ENCODE measurements at regions not wholly inside any gene's neighbourhood (a gene's known extent, or its start where the extent isn't known, plus 50 kb on each side); places are given as distances from the start of the nearest gene placed in this dataset.

DNA sequence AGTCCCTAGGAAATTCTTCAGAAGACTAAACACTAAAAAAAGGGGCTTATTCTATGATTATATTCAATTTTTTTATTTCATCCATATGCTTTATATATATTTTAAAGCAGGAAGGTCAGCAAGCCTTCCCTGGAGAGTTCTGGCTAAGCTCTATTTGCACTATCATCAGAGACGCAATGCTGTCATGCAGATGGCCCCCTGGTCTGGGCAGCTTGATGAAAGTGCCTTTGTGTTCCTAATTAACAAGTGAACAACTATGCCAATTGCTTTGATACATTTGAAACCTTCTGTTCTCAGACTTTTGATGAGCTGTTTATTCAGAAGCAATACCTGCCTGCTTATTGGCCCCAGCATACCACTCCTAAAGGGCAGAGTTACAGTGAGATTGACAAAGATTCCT lies 1344.6 kb downstream of the OLFM4 start:
- Histone ChIP-seq H3K4me1 (ENCODE audit: insufficient read depth, low read length) (no peaks in the 10 kb centered on the region), H3K36me3 (ENCODE audit: insufficient read depth, low read length) (no peaks in the 10 kb centered on the region), H3K79me2 (ENCODE audit: insufficient read depth, low read length) (no peaks in the 10 kb centered on the region), H3K27me3 (ENCODE audit: insufficient read depth, low read length) (no peaks in the 10 kb centered on the region), H3K4me2 (ENCODE audit: low read length) (no peak overlapping the region), H3K4me3 (ENCODE audit: insufficient read depth, low read depth, low read length) (no peak overlapping the region), H3K9ac (ENCODE audit: low read length) (no peak overlapping the region), H3K27ac (ENCODE audit: low read depth, low read length) (no peak overlapping the region), H4K20me1 (ENCODE audit: insufficient read depth, low read length) (no peaks in the 10 kb centered on the region), H2AFZ (ENCODE audit: low read depth, low read length) (no peak overlapping the region), H3K9me3 (ENCODE audit: insufficient read depth, low read depth, low read length) (no peaks in the 10 kb centered on the region)
- H3K9me3 Mint-ChIP-seq (ENCODE audit: unreplicated experiment): peaks cover 3% of the 10 kb centered on the region
- no peaks in the 10 kb centered on the region for H3K36me3 Mint-ChIP-seq (ENCODE audit: low read depth, unreplicated experiment)
- DNase-seq (ENCODE audit: low read depth) (no peak), FAIRE-seq (no peak)
- no peak overlapping the region for H3K4me3 Mint-ChIP-seq (ENCODE audit: unreplicated experiment)
- no peak overlapping the region for H3K27ac Mint-ChIP-seq (ENCODE audit: unreplicated experiment)
- H3K27me3 Mint-ChIP-seq (ENCODE audit: low read depth, unreplicated experiment): no peaks in the 10 kb centered on the region
- H3K4me1 Mint-ChIP-seq (ENCODE audit: low read depth, unreplicated experiment): peaks cover 9% of the 10 kb centered on the region
- no peak for TF ChIP-seq EZH2 (IDR thresholded peaks at IDR 0.05; ENCODE audit: insufficient read depth, low read length)
- TF ChIP-seq CTCF (IDR thresholded peaks at IDR 0.05; ENCODE audit: insufficient read depth, low read depth, low read length): no peak

- DNase-seq (ENCODE audit: low read depth): no peak
- Histone ChIP-seq H2AFZ (ENCODE audit: low read depth, low read length) (no peak overlapping the region), H3K4me3 (ENCODE audit: insufficient read depth, low read depth, low read length) (no peak overlapping the region), H3K9me3 (ENCODE audit: insufficient read depth, low read depth, low read length) (no peaks in the 10 kb centered on the region), H3K4me1 (ENCODE audit: insufficient read depth, low read length) (no peaks in the 10 kb centered on the region), H3K79me2 (ENCODE audit: insufficient read depth, low read length) (no peaks in the 10 kb centered on the region), H3K4me2 (ENCODE audit: low read length) (no peak overlapping the region), H4K20me1 (ENCODE audit: insufficient read depth, low read length) (no peaks in the 10 kb centered on the region), H3K27ac (ENCODE audit: low read depth, low read length) (no peak overlapping the region), H3K36me3 (ENCODE audit: insufficient read depth, low read length) (no peaks in the 10 kb centered on the region), H3K9ac (ENCODE audit: low read length) (no peak overlapping the region), H3K27me3 (ENCODE audit: insufficient read depth, low read length) (no peaks in the 10 kb centered on the region)
- no peak for TF ChIP-seq EZH2 (IDR thresholded peaks at IDR 0.05; ENCODE audit: insufficient read depth, low read length)
- TF ChIP-seq CTCF (IDR thresholded peaks at IDR 0.05; ENCODE audit: insufficient read depth, low read depth, low read length): no peak
- FAIRE-seq: no peak
- H3K27me3 Mint-ChIP-seq (ENCODE audit: low read depth, unreplicated experiment): no peaks in the 10 kb centered on the region
- H3K9me3 Mint-ChIP-seq (ENCODE audit: unreplicated experiment): peaks cover 6% of the 10 kb centered on the region
- peaks cover 5% of the 10 kb centered on the region for H3K4me1 Mint-ChIP-seq (ENCODE audit: low read depth, unreplicated experiment)
- H3K27ac Mint-ChIP-seq (ENCODE audit: unreplicated experiment): no peak overlapping the region
- peaks cover 3% of the 10 kb centered on the region for H3K36me3 Mint-ChIP-seq (ENCODE audit: low read depth, unreplicated experiment)
- no peak overlapping the region for H3K4me3 Mint-ChIP-seq (ENCODE audit: unreplicated experiment)
Measured at GRCh38 chr13:54379461-54379860, 1350.8 kb downstream of the OLFM4 start.

DNA sequence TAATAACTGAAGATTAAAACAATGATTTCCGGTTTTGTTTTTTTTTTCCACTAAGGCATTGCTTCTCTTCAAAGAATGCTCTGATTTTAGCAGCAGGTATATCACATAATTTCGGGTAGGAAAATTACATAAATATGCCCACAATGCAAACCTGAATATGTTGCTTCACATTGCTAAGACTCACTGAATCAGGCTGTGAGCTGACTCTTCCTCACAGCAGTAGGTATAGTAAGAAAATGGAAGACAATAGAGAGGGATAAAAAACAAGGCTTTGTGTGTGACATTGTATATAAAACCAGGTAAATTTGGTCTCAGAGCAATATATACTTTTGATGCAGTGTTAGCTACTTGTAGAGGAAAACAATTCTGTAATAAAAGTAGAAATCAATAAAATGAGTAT lies 1355.0 kb downstream of the OLFM4 start:
- Mint-ChIP-seq H3K36me3 (ENCODE audit: low read depth, unreplicated experiment) (peaks cover 3% of the 10 kb centered on the region), H3K9me3 (ENCODE audit: unreplicated experiment) (peaks cover 3% of the 10 kb centered on the region), H3K4me3 (ENCODE audit: unreplicated experiment) (no peak overlapping the region), H3K27me3 (ENCODE audit: low read depth, unreplicated experiment) (peaks cover 2% of the 10 kb centered on the region), H3K27ac (ENCODE audit: unreplicated experiment) (no peak overlapping the region), H3K4me1 (ENCODE audit: low read depth, unreplicated experiment) (no peaks in the 10 kb centered on the region)
- Histone ChIP-seq H3K4me2 (ENCODE audit: low read length) (no peak overlapping the region), H3K4me3 (ENCODE audit: insufficient read depth, low read depth, low read length) (no peak overlapping the region), H3K36me3 (ENCODE audit: insufficient read depth, low read length) (no peaks in the 10 kb centered on the region), H3K27me3 (ENCODE audit: insufficient read depth, low read length) (no peaks in the 10 kb centered on the region), H2AFZ (ENCODE audit: low read depth, low read length) (no peak overlapping the region), H3K9ac (ENCODE audit: low read length) (no peak overlapping the region), H4K20me1 (ENCODE audit: insufficient read depth, low read length) (no peaks in the 10 kb centered on the region), H3K27ac (ENCODE audit: low read depth, low read length) (no peak overlapping the region), H3K4me1 (ENCODE audit: insufficient read depth, low read length) (no peaks in the 10 kb centered on the region), H3K9me3 (ENCODE audit: insufficient read depth, low read depth, low read length) (no peaks in the 10 kb centered on the region), H3K79me2 (ENCODE audit: insufficient read depth, low read length) (no peaks in the 10 kb centered on the region)
- no peak for DNase-seq (ENCODE audit: low read depth)
- FAIRE-seq: no peak
- TF ChIP-seq EZH2 (IDR thresholded peaks at IDR 0.05; ENCODE audit: insufficient read depth, low read length): no peak
- no peak for TF ChIP-seq CTCF (IDR thresholded peaks at IDR 0.05; ENCODE audit: insufficient read depth, low read depth, low read length)

Data from astrocyte (in vitro differentiated cells and primary cell).